Colon (tissue), 2 donors: ENCODE measurements at regions not wholly inside any gene's neighbourhood (a gene's known extent, or its start where the extent isn't known, plus 50 kb on each side); places are given as distances from the start of the nearest gene placed in this dataset.
"Not testable (repeated sequence)": the region's sequence is repeated elsewhere in the genome, so short reads cannot be mapped to it uniquely, and the experiment has no call there.

Experiments used
- FAIRE-seq: peaks from 2 replicates; lab custom pipeline; 2012; peaks lifted over from hg19 to GRCh38; lab: Jason Lieb, UNC
- donor health status: control.
- donor health status: control.

DNA sequence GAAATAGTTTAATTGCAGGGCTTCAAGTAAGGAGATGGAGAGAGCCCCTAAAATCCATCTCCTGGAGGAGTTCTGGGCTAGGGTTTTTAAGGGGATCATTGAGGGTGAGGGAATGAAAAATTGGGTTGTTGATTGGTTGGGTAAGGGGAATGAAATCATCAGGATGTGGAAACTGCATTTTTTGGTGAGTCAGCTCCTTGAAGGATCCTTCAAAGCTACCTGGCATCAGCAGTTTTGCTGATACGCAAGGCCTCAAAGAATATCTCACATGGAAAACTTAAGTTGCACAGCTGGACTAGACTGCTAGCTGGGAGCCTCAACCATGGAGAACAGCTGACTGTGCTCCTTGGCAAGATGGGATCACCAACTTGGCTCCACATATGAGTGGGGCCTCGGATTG, 136.7 kb downstream of the FGF10 start:
- no peak for FAIRE-seq

DNA sequence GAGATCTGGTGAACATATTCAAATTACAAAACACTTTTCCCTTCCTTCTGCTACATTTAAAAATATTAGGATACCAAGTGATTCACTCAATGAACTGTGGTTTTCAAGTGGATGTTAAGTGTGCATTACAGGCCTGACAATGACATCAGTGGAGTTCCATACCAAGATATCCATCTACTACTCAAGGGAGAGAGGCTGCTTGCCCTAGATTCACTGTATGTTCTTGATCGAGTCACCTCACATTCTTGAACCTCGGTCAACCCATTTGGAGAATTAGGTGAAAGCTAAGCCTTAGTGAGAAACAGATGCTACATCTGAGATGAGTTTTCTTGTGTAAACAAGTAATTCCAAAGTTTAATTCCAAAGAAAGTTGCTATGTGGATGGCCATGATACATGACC, 142.2 kb downstream of the FGF10 start:
- no peak for FAIRE-seq

DNA sequence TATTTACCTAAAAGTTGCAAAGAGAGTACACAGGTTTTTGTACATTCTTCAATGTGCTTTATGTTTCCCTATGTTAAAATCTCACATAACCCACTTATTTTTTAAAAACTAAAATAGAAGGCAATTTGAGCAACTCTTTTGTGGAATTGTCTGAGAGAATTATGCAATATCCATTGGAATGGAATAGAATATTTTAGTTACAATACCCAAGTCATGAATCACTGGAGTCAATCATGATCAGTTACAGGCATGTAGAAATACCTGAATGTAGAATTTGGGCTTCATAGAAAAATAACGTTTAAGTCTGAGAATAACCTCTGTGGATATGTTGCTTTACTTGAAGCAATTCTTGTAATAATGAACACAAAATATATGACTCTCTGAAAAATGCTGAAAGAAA, 143.3 kb downstream of the FGF10 start:
- no peak for FAIRE-seq

DNA sequence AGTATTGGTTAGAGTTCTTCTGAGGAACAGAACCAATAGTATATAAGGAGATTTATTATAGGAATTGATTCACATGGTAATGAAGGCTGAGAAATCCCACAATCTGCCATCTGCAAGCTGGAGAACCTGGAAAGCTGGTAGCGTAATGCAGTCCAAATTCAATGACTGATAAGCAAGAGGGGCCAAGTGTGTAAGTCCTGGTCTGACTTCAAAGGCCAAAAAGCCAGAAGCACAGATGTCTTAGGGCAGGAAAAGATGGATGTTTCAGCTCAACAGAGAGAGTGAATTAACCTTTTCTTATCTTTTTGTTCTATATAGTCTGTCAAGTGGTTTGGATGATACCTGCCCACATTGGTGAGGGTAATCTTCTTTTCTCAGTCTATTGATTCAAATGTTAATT, 146.4 kb downstream of the FGF10 start:
- FAIRE-seq = no peak

DNA sequence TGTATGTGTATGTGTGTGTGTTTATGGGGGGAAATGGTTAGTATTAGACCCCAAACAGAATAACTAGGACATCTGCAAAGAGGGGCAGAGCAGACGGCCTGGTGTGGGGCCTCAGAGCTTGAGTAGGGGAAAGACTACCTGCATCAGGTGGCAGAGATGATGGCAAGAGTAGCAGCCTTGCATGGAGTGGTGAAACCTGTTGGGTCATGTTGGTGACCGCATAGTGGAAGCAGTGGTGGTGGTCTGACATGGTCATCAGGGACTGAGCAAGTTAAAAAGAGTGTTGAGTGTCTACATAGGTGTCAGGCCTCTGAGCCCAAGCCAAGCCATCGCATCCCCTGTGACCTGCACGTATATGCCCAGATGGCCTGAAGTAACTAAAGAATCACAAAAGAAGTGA, 153.2 kb downstream of the FGF10 start:
- FAIRE-seq = no peak

DNA sequence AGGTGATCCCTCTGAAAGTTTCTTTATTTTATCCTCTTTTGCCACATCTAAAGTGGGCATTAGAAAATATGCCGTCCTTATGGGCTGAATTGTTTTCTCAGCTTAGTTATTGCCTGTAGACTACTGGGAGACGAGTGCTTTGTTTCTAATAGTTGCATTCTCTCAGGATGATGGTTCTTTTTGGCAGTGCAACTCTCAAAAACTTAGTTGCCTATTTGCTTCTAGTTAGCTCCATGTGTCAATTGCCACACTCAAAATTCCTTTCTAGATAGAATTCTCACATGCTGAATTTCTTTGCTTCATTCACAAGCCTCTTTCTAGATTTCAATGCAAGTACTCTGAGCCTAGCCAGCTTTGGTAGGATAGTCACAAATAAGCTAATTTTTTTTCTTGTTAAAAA, 155.5 kb downstream of the FGF10 start:
- FAIRE-seq = no peak

DNA sequence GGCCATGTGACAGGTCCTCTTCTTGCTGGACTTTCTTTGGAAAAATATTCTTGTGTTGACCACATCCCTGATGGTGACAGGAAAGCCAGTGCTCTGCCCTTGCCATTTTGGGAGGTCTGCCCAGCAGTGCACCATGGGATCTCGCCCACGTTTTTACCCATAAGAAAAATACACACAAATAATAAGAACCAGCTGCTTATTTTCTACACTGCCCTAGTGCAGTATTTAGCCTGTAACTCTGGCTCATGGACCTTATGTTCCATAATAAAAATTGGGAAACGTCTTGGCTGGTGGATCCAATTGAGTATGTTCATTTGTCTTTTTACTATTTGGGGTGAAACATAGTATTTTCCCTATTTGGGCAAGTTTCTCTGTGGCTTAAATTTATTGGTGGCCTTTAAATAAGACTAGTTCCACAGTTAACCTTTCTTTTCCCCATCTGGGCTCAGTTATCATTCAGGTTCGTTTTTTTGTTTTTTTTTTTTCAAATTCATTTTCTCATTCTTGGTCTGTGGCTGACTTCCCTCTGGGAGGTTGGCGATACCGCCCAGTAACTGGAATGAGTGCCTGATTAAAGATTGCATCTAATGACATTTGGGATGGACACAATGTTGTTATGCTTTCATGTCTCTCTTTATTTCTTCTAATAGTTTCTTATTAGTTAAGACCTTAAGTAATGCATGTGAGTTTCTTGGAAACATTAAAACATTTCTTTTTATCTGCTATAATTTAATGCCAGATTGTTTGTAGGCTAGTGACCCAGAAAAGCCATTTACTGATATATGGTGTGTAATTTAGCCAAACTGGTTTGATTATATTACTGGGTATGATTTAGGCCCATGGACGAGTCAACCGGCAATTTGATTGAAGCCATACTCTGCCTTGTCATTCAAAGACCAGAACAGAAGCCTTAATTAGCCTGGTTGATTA, 163.7 kb downstream of the FGF10 start:
- FAIRE-seq = no peak

DNA sequence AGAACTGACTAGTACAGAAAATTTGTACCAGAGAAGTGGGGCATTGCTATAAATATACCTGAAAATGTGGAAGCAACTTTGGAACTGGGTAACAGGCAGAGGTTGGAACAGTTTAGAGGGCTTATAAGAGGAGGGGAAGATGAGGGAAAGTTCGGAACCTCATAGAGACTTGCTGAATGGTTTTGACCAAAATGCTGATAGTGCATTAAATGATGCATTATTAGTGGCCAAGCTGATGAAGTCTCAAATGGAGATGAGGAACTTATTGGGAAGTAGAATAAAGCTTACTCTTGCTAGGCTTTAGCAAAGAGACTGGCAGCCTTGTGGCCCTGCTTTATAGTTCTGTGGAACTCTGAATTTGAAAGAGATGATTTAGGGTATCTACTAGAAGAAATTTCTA, 189.8 kb downstream of the FGF10 start:
- FAIRE-seq = no peak

DNA sequence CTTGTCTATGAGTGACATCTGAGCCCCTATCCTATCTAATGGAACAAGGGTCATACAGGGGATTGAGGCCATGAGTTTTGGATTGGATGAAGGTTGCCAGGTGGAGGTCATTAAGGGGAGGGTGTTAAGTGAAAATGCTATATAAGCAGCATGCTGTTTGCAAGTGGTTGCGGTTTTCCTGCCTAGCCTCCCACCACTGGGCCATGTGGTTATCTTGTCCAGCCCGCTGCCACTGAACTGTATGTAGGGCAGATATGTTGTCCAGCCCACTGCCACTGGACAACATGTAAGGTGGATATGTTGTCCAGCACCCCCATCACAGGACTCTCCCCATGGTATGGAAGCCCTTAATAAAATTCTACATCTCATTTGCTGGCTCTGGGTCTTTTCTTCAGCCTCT, 200.0 kb downstream of the FGF10 start:
- no peak for FAIRE-seq

DNA sequence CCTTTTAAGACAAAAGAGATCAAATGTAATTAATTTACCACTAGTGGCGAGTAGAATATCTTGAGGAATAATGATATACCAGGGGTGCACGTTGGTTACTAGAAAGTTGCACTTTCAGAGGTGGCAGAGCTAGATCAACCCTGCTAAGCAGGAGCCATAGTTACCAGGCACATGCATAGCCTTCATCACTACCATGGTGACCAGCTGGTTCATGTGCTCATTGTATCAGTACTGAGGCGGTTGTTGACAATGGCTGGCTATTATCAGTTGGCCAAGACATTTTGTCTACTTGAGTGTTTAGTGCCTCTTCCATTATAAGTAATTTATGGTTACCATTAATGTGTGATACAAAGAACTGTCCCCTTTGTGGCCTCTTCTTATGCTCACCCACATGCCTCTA, 201.2 kb downstream of the FGF10 start:
- no peak for FAIRE-seq

DNA sequence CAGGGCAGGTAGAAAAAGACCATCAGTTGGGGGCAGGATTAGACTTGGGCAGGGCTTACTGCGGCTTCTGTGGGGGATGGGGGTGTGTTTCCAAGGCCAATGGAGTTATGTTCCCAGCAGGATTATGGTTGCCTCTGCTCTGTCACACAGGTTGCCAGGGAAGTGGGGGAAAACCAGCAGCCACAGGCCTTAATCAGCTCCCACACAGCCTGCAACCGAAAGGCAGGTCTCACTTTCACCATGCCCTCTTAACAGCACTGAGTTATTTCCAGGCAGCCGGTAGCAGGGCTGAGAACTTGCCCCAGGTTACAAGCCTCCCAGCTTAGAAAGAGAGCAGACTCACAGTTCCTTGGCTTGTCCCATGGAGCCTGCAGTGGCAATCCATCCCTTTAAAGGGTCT, 205.5 kb downstream of the FGF10 start:
- FAIRE-seq = no peak

DNA sequence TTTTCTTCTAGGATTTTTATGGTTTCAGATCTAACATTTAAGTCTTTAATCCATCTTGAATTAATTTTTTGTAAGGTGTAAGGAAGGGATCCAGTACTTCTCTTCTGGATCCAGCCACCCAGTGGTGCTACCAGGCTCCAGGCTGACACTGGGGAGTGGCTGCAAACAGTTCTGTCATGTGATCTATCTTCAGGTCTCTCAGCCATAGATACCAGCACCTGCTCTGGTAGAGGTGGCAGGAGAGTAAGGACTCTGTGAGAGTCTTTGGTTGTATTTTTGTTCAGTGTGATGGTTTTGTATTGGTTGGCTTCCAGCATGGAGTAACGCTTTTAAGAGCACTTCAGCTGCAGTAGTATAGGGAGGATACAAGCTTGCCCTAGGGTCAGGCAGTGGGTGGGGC, 205.9 kb downstream of the FGF10 start:
- no peak for FAIRE-seq

DNA sequence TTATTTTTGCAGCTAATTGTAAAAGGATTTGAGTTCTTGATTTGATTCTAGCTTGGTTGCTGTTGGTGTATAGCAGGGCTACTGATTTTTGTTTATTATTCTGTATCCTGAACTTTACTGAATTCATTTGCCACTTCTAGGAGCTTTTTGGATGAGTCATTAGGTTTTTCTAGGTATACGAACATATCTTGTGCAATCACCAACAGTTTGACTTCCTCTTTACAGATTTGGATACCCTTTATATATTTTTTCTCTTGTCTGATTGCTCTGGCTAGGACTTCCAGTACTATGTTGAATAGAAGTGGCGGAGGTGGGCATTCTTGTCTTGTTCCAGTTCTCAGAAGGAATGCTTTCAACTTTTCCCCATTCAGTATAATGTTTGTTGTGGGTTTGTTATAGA, 210.8 kb downstream of the FGF10 start:
- no peak for FAIRE-seq

DNA sequence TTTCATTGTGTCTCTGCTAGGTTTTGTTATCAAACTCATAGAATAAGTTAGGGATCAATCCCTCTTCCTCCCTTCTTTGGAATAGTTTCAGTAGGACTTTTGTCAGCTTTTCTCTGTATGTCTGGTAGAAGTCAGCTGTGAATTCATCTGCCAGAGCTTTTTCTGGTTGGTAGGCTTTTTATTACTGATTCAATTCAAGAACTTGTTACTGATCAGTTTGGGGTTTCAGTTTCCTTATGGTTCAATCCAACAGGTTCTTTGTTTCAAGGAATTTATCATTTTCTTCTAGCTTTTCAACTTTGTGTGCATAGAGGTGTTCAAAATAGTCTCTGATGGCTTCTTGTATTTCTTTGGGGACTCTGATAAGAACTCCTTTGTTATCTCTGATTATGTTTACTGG, 221.7 kb downstream of the FGF10 start:
- FAIRE-seq = no peak

DNA sequence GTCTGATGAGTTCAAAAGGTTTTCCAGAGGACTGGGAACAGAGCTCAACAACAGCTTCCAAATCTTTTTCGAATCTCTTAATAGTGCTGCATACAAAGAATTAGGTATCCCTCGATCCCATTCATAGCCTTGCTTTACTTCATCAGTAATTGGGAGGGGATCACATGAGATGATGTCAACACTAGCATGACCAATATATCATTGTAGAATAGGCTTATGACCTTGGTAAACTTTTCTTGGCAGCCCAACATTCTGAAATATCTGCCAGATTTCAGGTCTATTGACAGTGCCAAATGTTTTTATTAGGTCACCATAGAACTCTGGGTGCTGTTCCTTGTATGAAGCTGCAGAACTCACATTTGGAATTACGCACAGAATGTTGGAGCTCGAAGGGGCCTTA, 228.9 kb downstream of the FGF10 start:
- no peak for FAIRE-seq

DNA sequence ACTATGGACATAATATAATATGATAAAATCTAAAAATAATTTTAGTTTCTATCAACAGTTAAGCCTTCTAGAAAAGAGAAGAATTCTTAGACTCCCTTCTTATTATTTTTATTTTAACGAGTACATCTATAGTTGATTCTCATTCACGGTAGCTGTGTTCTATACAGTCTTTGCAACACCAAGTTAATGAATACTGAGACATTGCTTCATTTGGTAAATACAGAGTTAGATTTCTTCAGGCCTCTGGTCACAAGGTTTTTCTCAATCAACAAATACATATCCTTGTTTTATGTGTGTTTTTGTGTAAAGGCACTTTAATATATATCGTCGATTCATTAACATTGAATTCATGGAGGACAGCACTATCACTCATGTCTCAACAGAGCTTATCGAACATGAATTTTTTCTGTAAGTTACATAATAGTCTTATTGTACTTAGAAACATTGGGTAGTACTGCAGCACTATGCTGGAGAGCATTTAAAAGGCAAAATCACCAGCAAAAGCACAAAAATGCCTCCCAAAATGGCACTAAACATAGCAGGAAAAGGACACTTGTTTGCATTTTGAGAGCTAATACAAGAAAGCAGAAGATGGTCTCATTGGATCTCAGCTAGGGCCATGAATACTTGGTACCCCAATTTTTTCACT, 239.0 kb downstream of the FGF10 start:
- no peak for FAIRE-seq

DNA sequence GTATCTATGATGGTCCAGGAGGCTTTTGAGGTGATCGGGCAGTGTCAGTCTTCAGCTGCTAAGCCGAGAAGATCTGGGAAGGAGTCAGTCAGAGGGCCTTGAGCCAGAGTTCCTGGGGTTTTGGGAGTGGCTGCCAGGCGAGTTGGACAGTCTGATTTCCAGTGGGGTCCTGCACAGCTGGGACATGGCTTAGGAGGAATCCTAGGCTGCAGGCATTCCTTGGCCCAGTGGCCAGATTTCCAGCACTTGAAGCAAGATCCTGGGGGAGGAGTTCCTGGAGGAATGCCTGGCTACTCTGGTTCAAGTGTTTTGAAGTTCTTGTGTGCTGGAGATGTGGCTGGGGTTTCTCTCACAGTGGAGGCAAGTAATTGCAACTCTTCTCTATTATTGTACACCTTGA, 271.3 kb downstream of the FGF10 start:
- FAIRE-seq = not testable (repeated sequence)

DNA sequence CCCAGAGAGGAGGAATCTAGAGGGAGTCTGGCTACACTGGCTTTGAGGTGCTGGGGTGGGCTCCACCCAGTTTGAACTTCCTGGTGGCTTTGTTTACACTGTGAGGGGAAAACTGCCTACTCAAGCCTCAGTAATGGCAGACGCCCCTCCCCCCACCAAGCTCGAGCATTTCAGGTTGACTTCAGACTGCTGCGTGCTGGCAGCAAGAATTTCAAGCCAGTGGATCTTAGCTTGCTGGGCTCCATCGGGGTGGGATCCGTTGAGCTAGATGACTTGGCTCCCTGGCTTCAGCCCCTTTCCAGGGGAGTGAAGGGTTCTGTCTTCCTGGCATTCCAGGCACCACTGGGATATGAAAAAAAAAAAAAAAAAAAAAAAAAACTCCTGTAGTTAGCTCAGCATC, 281.0 kb downstream of the FGF10 start:
- not testable (repeated sequence) for FAIRE-seq

DNA sequence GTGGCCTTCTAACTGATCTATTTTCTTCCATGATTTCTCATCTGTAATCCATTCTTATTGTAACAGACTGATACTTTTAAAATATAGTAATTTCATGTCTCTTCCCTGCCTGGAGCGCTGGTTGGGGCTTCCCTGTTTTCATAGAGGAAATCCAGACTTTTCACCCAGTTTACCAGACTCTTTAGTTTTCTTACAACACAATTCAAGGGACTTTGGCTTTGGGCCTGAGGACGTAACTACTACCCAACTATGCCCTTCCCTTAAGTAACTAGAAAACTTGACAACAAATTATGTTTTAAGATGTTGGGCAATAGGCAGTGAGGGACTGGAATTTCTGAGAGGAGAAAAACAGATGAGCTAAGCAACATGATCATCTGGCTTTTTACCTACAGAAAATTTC, 289.6 kb downstream of the FGF10 start:
- FAIRE-seq = no peak

DNA sequence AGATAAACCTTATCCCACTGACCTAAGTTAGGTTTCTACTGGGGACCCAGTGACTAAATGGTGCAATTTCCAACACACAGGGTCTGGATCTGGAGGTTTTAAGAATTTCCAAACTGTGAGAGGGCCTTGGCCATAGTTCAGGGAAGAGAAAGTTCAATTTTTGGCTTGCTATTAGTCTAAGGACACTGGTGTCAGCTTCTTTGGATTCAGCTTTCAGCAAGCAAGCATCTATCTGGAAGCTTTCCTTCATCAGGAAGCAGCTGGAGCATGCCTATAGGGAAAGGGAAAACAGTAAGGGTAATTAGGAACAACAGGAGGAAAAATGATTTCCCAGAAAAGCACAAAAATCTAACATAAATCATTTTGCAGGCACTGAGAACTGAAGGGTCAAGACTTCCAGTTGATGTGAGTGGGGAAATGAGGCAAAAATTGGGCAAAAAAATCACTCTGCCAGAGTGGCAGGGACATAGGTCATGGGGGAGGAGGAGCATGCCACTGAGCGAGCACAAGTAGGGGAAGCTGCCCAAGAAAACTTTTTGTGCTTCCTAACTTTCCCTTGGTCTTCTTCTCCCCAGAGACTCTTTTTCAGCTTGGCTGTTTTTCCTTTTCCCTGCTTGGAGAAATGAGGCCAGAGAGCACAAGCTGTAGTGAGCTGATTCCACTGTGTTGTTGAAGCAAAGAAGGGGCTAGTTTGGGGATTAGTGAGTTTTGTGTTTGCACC, 299.6 kb downstream of the FGF10 start:
- FAIRE-seq = no peak

DNA sequence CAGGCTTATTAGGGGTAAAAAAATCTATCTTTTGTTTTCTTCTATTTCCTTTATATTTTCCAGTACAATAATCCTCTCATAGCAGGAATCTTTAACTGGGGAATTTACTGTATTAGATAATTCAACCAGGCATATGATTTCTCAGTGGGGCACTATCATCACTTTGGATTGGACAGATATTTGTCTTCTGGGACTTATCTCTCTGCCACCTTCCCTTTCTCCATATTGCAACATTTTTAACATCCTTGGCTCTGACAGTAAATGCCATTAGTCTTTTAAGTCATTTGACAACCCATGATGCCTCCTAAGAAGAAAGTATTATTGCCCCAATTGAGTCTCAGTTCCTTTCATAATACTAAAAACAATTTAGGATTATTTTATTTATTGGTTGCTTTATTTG, 304.1 kb downstream of the FGF10 start:
- FAIRE-seq = no peak

DNA sequence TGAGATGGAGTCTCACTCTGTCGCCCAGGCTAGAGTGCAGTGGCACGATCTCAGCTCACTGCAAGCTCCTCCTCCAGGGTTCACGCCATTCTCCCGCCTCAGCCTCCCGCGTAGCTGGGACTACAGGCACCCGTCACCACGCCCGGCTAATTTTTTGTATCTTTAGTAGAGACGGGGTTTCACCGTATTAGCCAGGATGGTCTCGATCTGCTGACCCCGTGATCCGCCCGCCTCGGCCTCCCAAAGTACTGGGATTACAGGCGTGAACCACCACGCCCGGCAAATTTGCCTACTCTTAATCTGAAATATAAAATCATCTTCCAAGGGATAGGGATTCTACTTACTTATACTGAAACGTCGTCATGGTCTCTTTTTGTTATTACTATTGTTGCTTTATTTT, 314.7 kb downstream of the FGF10 start:
- FAIRE-seq = not testable (repeated sequence)

DNA sequence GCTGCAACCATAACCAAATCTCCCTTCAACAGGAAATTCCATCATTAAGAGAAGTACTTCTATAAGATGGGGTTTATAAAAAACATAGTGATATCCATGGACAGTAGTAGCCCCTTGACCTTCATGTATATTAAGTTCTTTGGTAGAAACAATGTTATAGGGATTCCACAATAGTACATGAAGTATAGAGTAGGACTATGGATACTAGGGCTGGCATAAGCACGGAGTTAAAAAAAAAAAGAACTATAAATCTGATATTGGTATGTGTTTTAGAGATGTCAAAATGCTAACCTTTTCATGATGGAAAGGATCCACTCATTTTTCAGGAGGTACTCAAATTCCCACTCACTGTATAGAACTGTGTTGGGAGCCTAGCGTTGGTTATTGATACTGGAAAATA, 337.6 kb downstream of the FGF10 start:
- no peak for FAIRE-seq
